HEK293 (cell line): ENCODE measurements at regions not wholly inside any gene's neighbourhood (a gene's known extent, or its start where the extent isn't known, plus 50 kb on each side); places are given as distances from the start of the nearest gene placed in this dataset.

Experiments used
- CTCF ChIA-PET: fragments of 350-600 bp; formaldehyde crosslinking; extraction: SDS; loops from one replicate; lab custom pipeline; 2021; ENCODE audit warnings: antibody characterized with exemption; lab: Yijun Ruan, JAX
- POLR2A ChIA-PET: fragments of 300-600 bp; formaldehyde crosslinking; extraction: SDS; loops from one replicate; lab custom pipeline; 2020; ENCODE audit warnings: antibody characterized with exemption, inconsistent platforms; lab: Yijun Ruan, JAX
- H3K27ac ChIP-seq: fragments of 200-500 bp; sonication (Bioruptor generic); 2 replicates; pipeline ENCODE4 v1.5.1; 2014; ENCODE audit warnings: low read depth, low read length, control low read depth, inconsistent platforms; ENCODE audit errors: extremely low read depth
- H3K36me3 ChIP-seq, 2 experiments: fragments of 200-500 bp in 1 of 2; sonication (Bioruptor generic) in 1 of 2; 1 replicate in 1 of 2; 2 replicates in 1 of 2; pipeline ENCODE4 v1.5.1; 2014 to 2017; ENCODE audit warnings: inconsistent platforms in 2 of 2, low read length in 2 of 2; ENCODE audit not compliant: control insufficient read depth in 2 of 2, insufficient read depth in 1 of 2
- H3K4me1 ChIP-seq: fragments of 200-500 bp; sonication (Bioruptor generic); 2 replicates; pipeline ENCODE4 v1.5.1; 2014; ENCODE audit warnings: mild to moderate bottlenecking, low read length, inconsistent platforms; ENCODE audit not compliant: control insufficient read depth, insufficient read depth
- H3K4me3 ChIP-seq: 2 replicates; pipeline ENCODE4 v1.5.1; 2011; ENCODE audit warnings: low read depth, mild to moderate bottlenecking, control low read depth, low read length, moderate library complexity
- H3K9me3 ChIP-seq: fragments of 200-500 bp; sonication (Bioruptor generic); 2 replicates; pipeline ENCODE4 v1.5.1; 2014; ENCODE audit warnings: low read depth, low read length, inconsistent platforms; ENCODE audit not compliant: control insufficient read depth, insufficient read depth
- BCL11A ChIP-seq: fragments of 450-650 bp; formaldehyde crosslinking; IDR thresholded peaks from 2 replicates; pipeline ENCODE4 v1.5.1; 2016; ENCODE audit warnings: low read depth, missing biosample characterization, missing genetic modification characterization
- KLF17 ChIP-seq: fragments of 450-650 bp; formaldehyde crosslinking; IDR thresholded peaks from 2 replicates; pipeline ENCODE4 v1.5.1; 2016; ENCODE audit warnings: missing biosample characterization, missing genetic modification characterization
- REST ChIP-seq: fragments of 450-650 bp; formaldehyde crosslinking; IDR thresholded peaks from 2 replicates; pipeline ENCODE4 v1.5.1; 2016; ENCODE audit warnings: missing biosample characterization, missing genetic modification characterization
- SP2 ChIP-seq: fragments of 450-650 bp; formaldehyde crosslinking; IDR thresholded peaks from 2 replicates; pipeline ENCODE4 v1.5.1; 2016; ENCODE audit warnings: missing biosample characterization, missing genetic modification characterization
- SP7 ChIP-seq: fragments of 450-650 bp; formaldehyde crosslinking; IDR thresholded peaks from 2 replicates; pipeline ENCODE4 v1.5.1; 2016; ENCODE audit warnings: missing biosample characterization, missing genetic modification characterization
- YY2 ChIP-seq: fragments of 450-650 bp; formaldehyde crosslinking; IDR thresholded peaks from 2 replicates; pipeline ENCODE4 v1.5.1; 2016; ENCODE audit warnings: missing biosample characterization, missing genetic modification characterization
- ZBTB49 ChIP-seq: fragments of 450-650 bp; formaldehyde crosslinking; IDR thresholded peaks from 2 replicates; pipeline ENCODE4 v1.5.1; 2016; ENCODE audit warnings: missing biosample characterization, missing genetic modification characterization, low read depth
- ZBTB6 ChIP-seq: fragments of 450-650 bp; formaldehyde crosslinking; IDR thresholded peaks from 2 replicates; pipeline ENCODE4 v1.5.1; 2017; ENCODE audit warnings: missing biosample characterization, missing genetic modification characterization
- ZFHX2 ChIP-seq: fragments of 450-650 bp; formaldehyde crosslinking; conservative IDR thresholded peaks from 2 replicates; pipeline ENCODE4 v1.5.1; 2016; ENCODE audit warnings: missing biosample characterization, missing genetic modification characterization
- ZFP37 ChIP-seq: fragments of 450-650 bp; formaldehyde crosslinking; IDR thresholded peaks from 2 replicates; pipeline ENCODE4 v1.5.1; 2016; ENCODE audit warnings: missing biosample characterization, missing genetic modification characterization
- ZNF114 ChIP-seq: fragments of 450-650 bp; formaldehyde crosslinking; IDR thresholded peaks from 2 replicates; pipeline ENCODE4 v1.5.0; 2017; ENCODE audit warnings: missing biosample characterization, missing genetic modification characterization
- ZNF473 ChIP-seq: fragments of 450-650 bp; formaldehyde crosslinking; IDR thresholded peaks from 2 replicates; pipeline ENCODE4 v1.5.1; 2017; ENCODE audit warnings: missing biosample characterization, missing genetic modification characterization
- ZNF555 ChIP-seq: fragments of 450-650 bp; formaldehyde crosslinking; conservative IDR thresholded peaks from 2 replicates; pipeline ENCODE4 v1.5.1; 2017; ENCODE audit warnings: missing biosample characterization, mild to moderate bottlenecking, missing genetic modification characterization, inconsistent platforms
- ZNF585B ChIP-seq: fragments of 450-650 bp; formaldehyde crosslinking; IDR thresholded peaks from 2 replicates; pipeline ENCODE4 v1.5.1; 2016; ENCODE audit warnings: missing biosample characterization, missing genetic modification characterization
- ZNF600 ChIP-seq: fragments of 450-650 bp; formaldehyde crosslinking; IDR thresholded peaks from 2 replicates; pipeline ENCODE4 v1.5.1; 2016; ENCODE audit warnings: missing biosample characterization, missing genetic modification characterization
- ZNF707 ChIP-seq: fragments of 450-650 bp; formaldehyde crosslinking; IDR thresholded peaks from 2 replicates; pipeline ENCODE4 v1.5.1; 2016; ENCODE audit warnings: missing biosample characterization, missing genetic modification characterization
- ZNF791 ChIP-seq: fragments of 450-650 bp; formaldehyde crosslinking; IDR thresholded peaks from 2 replicates; pipeline ENCODE4 v1.5.1; 2016; ENCODE audit warnings: missing biosample characterization, missing genetic modification characterization
- ZSCAN16 ChIP-seq: fragments of 450-650 bp; formaldehyde crosslinking; IDR thresholded peaks from 2 replicates; pipeline ENCODE4 v1.5.1; 2016; ENCODE audit warnings: missing biosample characterization, missing genetic modification characterization
- TF ChIP-seq, protein P1 (sequence below): sonication (generic); formaldehyde crosslinking; IDR thresholded peaks from 2 replicates; pipeline ENCODE4 v1.8.1; 2022; ENCODE audit warnings: mild to moderate bottlenecking, moderate library complexity, missing genetic modification reagents
- TF ChIP-seq, protein P2 (sequence below): fragments of 450-650 bp; formaldehyde crosslinking; IDR thresholded peaks from 2 replicates; pipeline ENCODE4 v1.5.0; 2017; ENCODE audit warnings: missing biosample characterization, missing genetic modification characterization, borderline replicate concordance
- TF ChIP-seq, protein P3 (sequence below): fragments of 450-650 bp; formaldehyde crosslinking; IDR thresholded peaks from 2 replicates; pipeline ENCODE4 v1.5.1; 2016; ENCODE audit warnings: missing biosample characterization, missing genetic modification characterization

DNA sequence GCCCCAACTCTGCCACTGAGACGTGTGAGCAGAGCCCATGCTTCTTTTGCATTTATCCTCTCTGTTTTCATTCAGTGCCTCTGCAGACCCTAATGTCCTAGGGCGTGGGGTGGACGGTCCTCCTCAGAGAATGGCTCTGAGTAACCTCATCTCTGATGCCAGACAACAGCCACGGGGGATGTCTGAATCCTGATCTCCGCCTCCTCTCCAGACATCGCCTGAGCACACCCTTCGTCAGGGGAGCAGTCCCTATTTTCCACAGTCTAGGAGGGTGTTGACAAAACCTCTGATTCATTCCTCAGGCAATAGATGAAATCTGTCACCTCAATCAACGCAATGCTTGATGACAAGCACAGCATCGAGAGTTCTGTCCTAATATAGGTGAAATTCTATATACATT lies 109.2 kb upstream of the DYRK2 start:
- Histone ChIP-seq H3K4me3 (no peak overlapping the region), H3K36me3 (no peaks in the 10 kb centered on the region), H3K27ac (no peak overlapping the region), H3K4me1 (0 out of 2 replicates have a peak, but pooled peaks cover 5% of the 10 kb centered on the region), H3K9me3 (no peaks in the 10 kb centered on the region)
- TF ChIP-seq ZNF114 (tag by site-specific recombination) (no peak), ZNF555 (tag by site-specific recombination) (no peak), KLF17 (tag by site-specific recombination) (no peak), ZBTB6 (tag by site-specific recombination) (no peak), BCL11A (no peak), ZNF707 (tag by site-specific recombination) (no peak), ZNF600 (no peak)
- CTCF ChIA-PET = no interaction called here
- POLR2A ChIA-PET = no interaction called here

DNA sequence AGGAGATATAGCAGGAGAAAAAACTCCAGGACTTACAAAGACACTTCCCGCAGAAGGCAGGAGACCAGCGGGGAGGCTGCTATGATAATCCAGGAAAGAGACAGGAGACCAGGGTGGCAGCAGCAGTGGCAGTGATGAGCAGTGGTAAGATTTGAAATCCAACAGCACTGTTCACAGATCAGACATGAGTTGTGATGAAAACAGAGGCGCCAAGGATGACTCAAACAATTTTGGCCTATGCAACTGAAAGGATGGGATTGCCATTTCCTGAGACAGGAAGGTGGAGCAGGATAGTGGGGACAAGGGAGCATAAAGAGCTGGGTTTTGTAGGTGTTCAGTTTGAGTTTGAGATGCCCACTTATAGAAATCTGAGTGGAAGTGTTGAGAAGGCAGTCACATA lies 108.6 kb upstream of the DYRK2 start:
- no peaks in the 10 kb centered on the region for H3K9me3 ChIP-seq
- ChIA-PET POLR2A (no interaction called here), CTCF (interaction anchor here (0.6 kb wide), 1 partner anchor 578 kb away, joined by 3 read pairs; no protein-coding TSS in a partner anchor)
- H3K36me3 ChIP-seq = no peaks in the 10 kb centered on the region
- H3K27ac ChIP-seq = no peak overlapping the region
- H3K4me3 ChIP-seq = no peak overlapping the region
- TF ChIP-seq ZBTB49 (no peak), SP7 (no peak), ZFP37 (tag by site-specific recombination) (no peak), SP2 (tag by site-specific recombination) (no peak), ZNF791 (tag by site-specific recombination) (no peak), ZSCAN16 (tag by site-specific recombination) (no peak), YY2 (tag by site-specific recombination) (no peak), ZFHX2 (tag by site-specific recombination) (no peak), REST (tag by site-specific recombination) (no peak), ZNF585B (tag by site-specific recombination) (no peak), ZNF473 (tag by site-specific recombination) (no peak)
- TF ChIP-seq, protein P1, sequence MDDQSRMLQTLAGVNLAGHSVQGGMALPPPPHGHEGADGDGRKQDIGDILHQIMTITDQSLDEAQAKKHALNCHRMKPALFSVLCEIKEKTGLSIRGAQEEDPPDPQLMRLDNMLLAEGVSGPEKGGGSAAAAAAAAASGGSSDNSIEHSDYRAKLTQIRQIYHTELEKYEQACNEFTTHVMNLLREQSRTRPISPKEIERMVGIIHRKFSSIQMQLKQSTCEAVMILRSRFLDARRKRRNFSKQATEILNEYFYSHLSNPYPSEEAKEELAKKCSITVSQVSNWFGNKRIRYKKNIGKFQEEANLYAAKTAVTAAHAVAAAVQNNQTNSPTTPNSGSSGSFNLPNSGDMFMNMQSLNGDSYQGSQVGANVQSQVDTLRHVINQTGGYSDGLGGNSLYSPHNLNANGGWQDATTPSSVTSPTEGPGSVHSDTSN (CRISPR knock-in tag) = no peak
- TF ChIP-seq, protein P2, sequence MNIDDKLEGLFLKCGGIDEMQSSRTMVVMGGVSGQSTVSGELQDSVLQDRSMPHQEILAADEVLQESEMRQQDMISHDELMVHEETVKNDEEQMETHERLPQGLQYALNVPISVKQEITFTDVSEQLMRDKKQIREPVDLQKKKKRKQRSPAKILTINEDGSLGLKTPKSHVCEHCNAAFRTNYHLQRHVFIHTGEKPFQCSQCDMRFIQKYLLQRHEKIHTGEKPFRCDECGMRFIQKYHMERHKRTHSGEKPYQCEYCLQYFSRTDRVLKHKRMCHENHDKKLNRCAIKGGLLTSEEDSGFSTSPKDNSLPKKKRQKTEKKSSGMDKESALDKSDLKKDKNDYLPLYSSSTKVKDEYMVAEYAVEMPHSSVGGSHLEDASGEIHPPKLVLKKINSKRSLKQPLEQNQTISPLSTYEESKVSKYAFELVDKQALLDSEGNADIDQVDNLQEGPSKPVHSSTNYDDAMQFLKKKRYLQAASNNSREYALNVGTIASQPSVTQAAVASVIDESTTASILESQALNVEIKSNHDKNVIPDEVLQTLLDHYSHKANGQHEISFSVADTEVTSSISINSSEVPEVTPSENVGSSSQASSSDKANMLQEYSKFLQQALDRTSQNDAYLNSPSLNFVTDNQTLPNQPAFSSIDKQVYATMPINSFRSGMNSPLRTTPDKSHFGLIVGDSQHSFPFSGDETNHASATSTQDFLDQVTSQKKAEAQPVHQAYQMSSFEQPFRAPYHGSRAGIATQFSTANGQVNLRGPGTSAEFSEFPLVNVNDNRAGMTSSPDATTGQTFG (tag by site-specific recombination) = no peak
- TF ChIP-seq, protein P3, sequence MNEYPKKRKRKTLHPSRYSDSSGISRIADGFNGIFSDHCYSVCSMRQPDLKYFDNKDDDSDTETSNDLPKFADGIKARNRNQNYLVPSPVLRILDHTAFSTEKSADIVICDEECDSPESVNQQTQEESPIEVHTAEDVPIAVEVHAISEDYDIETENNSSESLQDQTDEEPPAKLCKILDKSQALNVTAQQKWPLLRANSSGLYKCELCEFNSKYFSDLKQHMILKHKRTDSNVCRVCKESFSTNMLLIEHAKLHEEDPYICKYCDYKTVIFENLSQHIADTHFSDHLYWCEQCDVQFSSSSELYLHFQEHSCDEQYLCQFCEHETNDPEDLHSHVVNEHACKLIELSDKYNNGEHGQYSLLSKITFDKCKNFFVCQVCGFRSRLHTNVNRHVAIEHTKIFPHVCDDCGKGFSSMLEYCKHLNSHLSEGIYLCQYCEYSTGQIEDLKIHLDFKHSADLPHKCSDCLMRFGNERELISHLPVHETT (tag by site-specific recombination) = no peak
- 0 out of 2 replicates have a peak, but pooled peaks cover 5% of the 10 kb centered on the region for H3K4me1 ChIP-seq
